MM.1S (cell line): ENCODE measurements at regions not wholly inside any gene's neighbourhood (a gene's known extent, or its start where the extent isn't known, plus 50 kb on each side); places are given as distances from the start of the nearest gene placed in this dataset.

ENCODE experiments used
- DNase-seq: peaks from one replicate; pipeline ENCODE4 v3.0.0-alpha.2; 2015
- H2AFZ ChIP-seq: fragments of 300-600 bp; sonication (generic); 2 replicates; pipeline ENCODE4 v1.6.0; 2016; ENCODE audit warnings: antibody characterized with exemption, low read length
- H3F3A ChIP-seq: fragments of 300-600 bp; sonication (generic); 2 replicates; pipeline ENCODE4 v1.6.1; 2016; ENCODE audit warnings: mild to moderate bottlenecking, antibody characterized with exemption, low read length, moderate library complexity, mixed read lengths; ENCODE audit not compliant: insufficient read depth
- H3K27ac ChIP-seq: fragments of 300-600 bp; sonication (generic); 2 replicates; pipeline ENCODE4 v1.5.1; 2016; ENCODE audit warnings: mild to moderate bottlenecking, low read length
- H3K27me3 ChIP-seq: fragments of 300-600 bp; sonication (generic); replicated peaks from 2 replicates; pipeline ENCODE4 v1.6.0; 2016; ENCODE audit warnings: low read length; ENCODE audit not compliant: insufficient read depth
- H3K36me3 ChIP-seq: fragments of 300-600 bp; sonication (generic); replicated peaks from 2 replicates; pipeline ENCODE4 v1.6.1; 2016; ENCODE audit warnings: mild to moderate bottlenecking, low read length, mixed read lengths; ENCODE audit not compliant: insufficient read depth
- H3K4me1 ChIP-seq: fragments of 300-600 bp; sonication (generic); 2 replicates; pipeline ENCODE4 v1.6.1; 2016; ENCODE audit warnings: low read length, mixed read lengths
- H3K4me2 ChIP-seq: fragments of 300-600 bp; sonication (generic); 2 replicates; pipeline ENCODE4 v1.6.0; 2016; ENCODE audit warnings: low read depth, low read length
- H3K4me3 ChIP-seq: fragments of 300-600 bp; sonication (generic); 2 replicates; pipeline ENCODE4 v1.5.1; 2016; ENCODE audit warnings: low read length, mixed read lengths
- H3K79me2 ChIP-seq: fragments of 300-600 bp; sonication (generic); 2 replicates; pipeline ENCODE4 v1.6.1; 2016; ENCODE audit warnings: mixed run types, low read length, mixed read lengths
- H3K9ac ChIP-seq: fragments of 300-600 bp; sonication (generic); 2 replicates; pipeline ENCODE4 v1.6.1; 2016; ENCODE audit warnings: low read length, mixed read lengths
- H3K9me2 ChIP-seq: fragments of 300-600 bp; sonication (generic); replicated peaks from 2 replicates; pipeline ENCODE4 v1.6.1; 2016; ENCODE audit warnings: mild to moderate bottlenecking, low read length, mixed read lengths; ENCODE audit not compliant: insufficient read depth
- H3K9me3 ChIP-seq: fragments of 300-600 bp; sonication (generic); replicated peaks from 2 replicates; pipeline ENCODE4 v1.6.1; 2016; ENCODE audit warnings: mild to moderate bottlenecking, low read length, mixed read lengths; ENCODE audit not compliant: insufficient read depth
- H4K20me1 ChIP-seq: fragments of 300-600 bp; sonication (generic); 2 replicates; pipeline ENCODE4 v1.6.1; 2016; ENCODE audit warnings: mild to moderate bottlenecking, low read length, moderate library complexity, mixed read lengths; ENCODE audit not compliant: insufficient read depth
- EZH2 ChIP-seq: fragments of 300-600 bp; sonication (generic); optimal IDR thresholded peaks from 2 replicates; pipeline ENCODE3; 2017; ENCODE audit warnings: low read depth, mild to moderate bottlenecking, antibody characterized with exemption, low read length, mixed read lengths
- EZH2phosphoT487 ChIP-seq: fragments of 300-600 bp; sonication (generic); IDR thresholded peaks from 2 replicates; pipeline ENCODE4 v1.6.1; 2018; ENCODE audit warnings: antibody characterized with exemption, low read length
- TF ChIP-seq, protein P1 (sequence below): fragments of 300-600 bp; sonication (generic); IDR thresholded peaks from 2 replicates; pipeline ENCODE4 v1.5.1; 2016; ENCODE audit warnings: antibody characterized with exemption, low read length, mixed read lengths

- no peak overlapping the region for H3K4me2 ChIP-seq
- H3K27ac ChIP-seq, result no peak overlapping the region
- TF ChIP-seq EZH2phosphoT487 (no peak), EZH2 (no peak)
- TF ChIP-seq, protein P1, sequence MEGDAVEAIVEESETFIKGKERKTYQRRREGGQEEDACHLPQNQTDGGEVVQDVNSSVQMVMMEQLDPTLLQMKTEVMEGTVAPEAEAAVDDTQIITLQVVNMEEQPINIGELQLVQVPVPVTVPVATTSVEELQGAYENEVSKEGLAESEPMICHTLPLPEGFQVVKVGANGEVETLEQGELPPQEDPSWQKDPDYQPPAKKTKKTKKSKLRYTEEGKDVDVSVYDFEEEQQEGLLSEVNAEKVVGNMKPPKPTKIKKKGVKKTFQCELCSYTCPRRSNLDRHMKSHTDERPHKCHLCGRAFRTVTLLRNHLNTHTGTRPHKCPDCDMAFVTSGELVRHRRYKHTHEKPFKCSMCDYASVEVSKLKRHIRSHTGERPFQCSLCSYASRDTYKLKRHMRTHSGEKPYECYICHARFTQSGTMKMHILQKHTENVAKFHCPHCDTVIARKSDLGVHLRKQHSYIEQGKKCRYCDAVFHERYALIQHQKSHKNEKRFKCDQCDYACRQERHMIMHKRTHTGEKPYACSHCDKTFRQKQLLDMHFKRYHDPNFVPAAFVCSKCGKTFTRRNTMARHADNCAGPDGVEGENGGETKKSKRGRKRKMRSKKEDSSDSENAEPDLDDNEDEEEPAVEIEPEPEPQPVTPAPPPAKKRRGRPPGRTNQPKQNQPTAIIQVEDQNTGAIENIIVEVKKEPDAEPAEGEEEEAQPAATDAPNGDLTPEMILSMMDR, result no peak
These were observed 245.7 kb downstream of the MTX2 start for GRCh38 chr2:176514805-176515500.

DNA sequence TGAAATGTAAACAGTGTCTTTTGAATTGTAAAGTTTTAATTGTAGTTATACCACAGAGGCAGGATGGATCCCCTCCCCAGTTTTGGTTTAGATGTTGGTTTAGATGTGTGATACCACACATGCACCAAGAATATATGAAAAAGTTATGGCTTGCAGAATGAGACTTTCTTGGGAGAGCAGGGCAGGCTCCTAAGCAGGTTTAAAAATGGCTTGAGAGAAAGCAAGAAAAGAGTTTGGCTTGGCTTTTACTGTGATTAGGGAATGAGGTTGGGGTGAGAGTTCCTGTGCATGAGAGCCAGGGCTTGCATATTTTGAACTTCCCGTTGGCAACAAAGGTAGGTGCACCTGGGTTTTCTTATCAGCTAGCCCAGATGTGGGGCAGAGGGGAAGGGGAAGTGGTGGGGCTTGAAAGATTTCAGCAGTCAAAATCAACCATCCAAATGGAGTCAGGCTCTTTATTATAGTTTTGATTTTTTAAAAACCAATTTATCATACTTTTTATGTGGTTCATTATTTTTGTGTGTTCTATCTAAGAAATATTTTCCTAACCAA lies 246.9 kb downstream of the MTX2 start:
- H3K4me2 ChIP-seq, result no peak overlapping the region
- H3K9ac ChIP-seq, result no peak overlapping the region
- peak; percentile 47 for DNase-seq
- no peaks in the 10 kb centered on the region for H3F3A ChIP-seq
- H3K4me1 ChIP-seq, result no peaks in the 10 kb centered on the region
- no peaks in the 10 kb centered on the region for H3K79me2 ChIP-seq
- H4K20me1 ChIP-seq, result no peaks in the 10 kb centered on the region
- TF ChIP-seq, protein P1, result no peak
- no peak for TF ChIP-seq EZH2phosphoT487
- no peak for TF ChIP-seq EZH2
- H2AFZ ChIP-seq, result no peak overlapping the region
- H3K9me2 ChIP-seq, result no peaks in the 10 kb centered on the region
- no peak overlapping the region for H3K4me3 ChIP-seq
- H3K27me3 ChIP-seq, result no peaks in the 10 kb centered on the region
- H3K36me3 ChIP-seq, result no peaks in the 10 kb centered on the region
- no peak overlapping the region for H3K27ac ChIP-seq
- H3K9me3 ChIP-seq, result no peaks in the 10 kb centered on the region

More at GRCh38 chr2:176514805-176515500, 245.7 kb downstream of the MTX2 start:
- H3K9ac ChIP-seq, result no peak overlapping the region
- no peaks in the 10 kb centered on the region for H3K9me2 ChIP-seq
- no peaks in the 10 kb centered on the region for H3K27me3 ChIP-seq
- DNase-seq, result no peak
- H3K4me3 ChIP-seq, result no peak overlapping the region
- H3K79me2 ChIP-seq, result no peaks in the 10 kb centered on the region
- H4K20me1 ChIP-seq, result no peaks in the 10 kb centered on the region
- no peaks in the 10 kb centered on the region for H3K9me3 ChIP-seq
- no peak overlapping the region for H2AFZ ChIP-seq
- H3F3A ChIP-seq, result no peaks in the 10 kb centered on the region
- H3K4me1 ChIP-seq, result no peaks in the 10 kb centered on the region
- H3K36me3 ChIP-seq, result no peaks in the 10 kb centered on the region

GRCh38 chr2:176518823-176519222 lies 249.6 kb downstream of the MTX2 start:
- no peak overlapping the region for H2AFZ ChIP-seq
- no peaks in the 10 kb centered on the region for H3F3A ChIP-seq
- H3K9me3 ChIP-seq, result no peaks in the 10 kb centered on the region
- H4K20me1 ChIP-seq, result no peaks in the 10 kb centered on the region
- no peaks in the 10 kb centered on the region for H3K27me3 ChIP-seq
- no peak overlapping the region for H3K4me3 ChIP-seq
- no peak overlapping the region for H3K4me2 ChIP-seq
- no peak for DNase-seq
- TF ChIP-seq, protein P1, result no peak
- no peak for TF ChIP-seq EZH2
- no peak for TF ChIP-seq EZH2phosphoT487
- no peak overlapping the region for H3K9ac ChIP-seq
- no peaks in the 10 kb centered on the region for H3K79me2 ChIP-seq
- no peaks in the 10 kb centered on the region for H3K9me2 ChIP-seq
- H3K36me3 ChIP-seq, result no peaks in the 10 kb centered on the region
- no peak overlapping the region for H3K27ac ChIP-seq
- H3K4me1 ChIP-seq, result no peaks in the 10 kb centered on the region
